Heart right ventricle (tissue), 16 donors: ENCODE measurements at regions not wholly inside any gene's neighbourhood (a gene's known extent, or its start where the extent isn't known, plus 50 kb on each side); places are given as distances from the start of the nearest gene placed in this dataset.

ENCODE experiments used
- ATAC-seq, 8 donors: fragments of 200-7000 bp; cut with Tn5 transposase; one replicate each; pipeline ENCODE4 v1.9.1; 2020; ENCODE audit warnings: mild to moderate bottlenecking in 8 of 8, moderate library complexity in 8 of 8, moderate number of reproducible peaks in 1 of 8
- DNase-seq, 2 donors: peaks; one replicate each; pipeline ENCODE4 v3.0.0-alpha.2; 2020
- H3K27ac ChIP-seq, 10 donors: fragments of 200-600 bp; sonication (generic) in 2 of 10; one replicate each; pipeline versions ENCODE4 v1.5.0 to v1.8.0; 2020 to 2022; ENCODE audit warnings: mild to moderate bottlenecking in 3 of 10
- H3K27me3 ChIP-seq, 7 donors: fragments of 200-600 bp; one replicate each; pipeline ENCODE4 v1.8.0; 2021 to 2022; ENCODE audit warnings: mild to moderate bottlenecking in 2 of 7
- H3K36me3 ChIP-seq, 9 donors: fragments of 200-600 bp; sonication (generic) in 1 of 9; one replicate each; pipeline versions ENCODE4 v1.5.0 to v1.8.0; 2020 to 2022; ENCODE audit warnings: mild to moderate bottlenecking in 2 of 9
- H3K4me1 ChIP-seq, 9 donors: fragments of 200-600 bp; sonication (generic) in 1 of 9; one replicate each; pipeline versions ENCODE4 v1.5.0 to v1.8.0; 2020 to 2022; ENCODE audit warnings: mild to moderate bottlenecking in 4 of 9
- H3K4me3 ChIP-seq, 10 donors: fragments of 200-600 bp; sonication (generic) in 2 of 10; one replicate each; pipeline versions ENCODE4 v1.5.0 to v1.8.0; 2020 to 2022; ENCODE audit warnings: mild to moderate bottlenecking in 7 of 10, moderate library complexity in 2 of 10
- H3K9me3 ChIP-seq, 11 donors: fragments of 200-600 bp in 10 of 11; sonication (generic) in 2 of 11; one replicate each; pipeline versions ENCODE4 v1.5.0 to v1.8.0; 2013 to 2022; ENCODE audit warnings: mild to moderate bottlenecking in 2 of 11, control low read depth in 1 of 11, moderate library complexity in 1 of 11
- CTCF ChIP-seq, 9 donors: fragments of 200-600 bp; sonication (generic) in 2 of 9; IDR thresholded peaks; one replicate each; pipeline versions ENCODE4 v1.5.0 to v1.8.0; 2021 to 2022; ENCODE audit warnings: antibody characterized with exemption in 9 of 9, mild to moderate bottlenecking in 5 of 9, moderate library complexity in 1 of 9
- WGBS, 2 donors: extraction: QIAGEN DNeasy Blood & Tissue Kit; methylation state at CpG; one replicate each; pipeline ENCODE4 v1.1.7; 2013; ENCODE audit warnings: inconsistent platforms in 1 of 2; 5-methylcytosine and 5-hydroxymethylcytosine counted together
- intact Hi-C, 10 donors: fragments of 100-400 bp; cut with DNase I; formaldehyde crosslinking; loops; one replicate each; pipeline versions ENCODE4 v1.11.1 to v1.14.2; 2022
- donor health status: Arrhythmogenic right ventricular cardiomyopathy.
- donor health status: ischemic (EF 13 %, LVEDD 7.1; RV severe dilation, severe dysfunction).
- donor health status: healthy with polysubstance abuse.
- donor health status: DM: no; HTN: yes; CAD: no.
- donor health status: DM: no; HTN: no; CAD: no.
- donor health status: ischemic (EF 25% LVEDD 6.9; RV normal size, moderate dysfunction).
- donor health status: ischemic (EF 25% LVEDD 5.7; RV mildly dilated, moderate dysfunction).
- donor health status: healthy.
- donor health status: DM: yes; HTN: yes; CAD: no.
- donor health status: Ischemic cardiomyopathy.
- donor health status: ischemic (EF 35%, LVEDD 5.7; RV mildly dilated, moderate dysfunction).
- donor health status: nonischemic (EF 11% LVEDD 7.7; RV severe dilation, severe dysfunction).
- donor health status: DM: yes; HTN: yes; CAD: no.
- donor health status: PGD.
- donor health status: ischemic (EF 29% LVEDD 5.4; RV normal size, mild dysfunction).
- donor health status: nonischemic (EF 23%, LVEDD 6.1; RV moderate dilation, normal function).

DNA sequence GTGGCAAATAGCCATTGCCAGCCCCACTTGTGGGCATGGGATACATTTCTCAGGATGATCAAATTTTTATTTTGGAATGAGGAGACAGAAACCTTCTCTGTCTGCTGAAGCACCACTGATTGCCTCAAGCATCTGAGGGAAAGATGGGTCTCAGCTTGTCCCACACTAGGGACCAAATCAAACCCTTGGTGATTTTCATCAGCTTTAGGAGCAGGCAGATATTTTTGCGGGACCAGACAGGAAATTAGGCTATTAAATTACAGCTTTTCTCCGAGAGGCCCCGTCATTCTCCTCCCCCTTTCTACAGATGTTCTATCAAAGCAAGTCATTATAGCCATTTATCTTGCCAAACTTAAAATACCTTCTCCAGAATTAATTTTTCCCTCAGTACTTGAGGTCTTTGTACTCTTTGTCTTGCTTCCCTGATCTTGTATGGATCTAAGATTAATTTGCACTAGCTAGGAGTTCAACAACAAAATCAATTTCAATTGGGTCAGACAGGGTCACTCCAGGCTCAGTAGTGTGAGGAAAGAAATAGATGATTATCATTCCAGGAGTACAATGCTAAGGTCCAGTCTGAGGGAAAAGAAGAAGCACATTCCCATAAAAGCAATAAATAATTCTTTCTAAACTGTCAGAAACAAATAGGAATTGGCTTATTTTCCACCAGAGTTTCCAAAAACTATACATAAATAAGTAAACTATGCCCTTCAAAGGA is 818.1 kb upstream of the SOX11 start:
- Histone ChIP-seq H3K36me3 (no peaks in the 10 kb centered on the region), H3K27ac (no peak overlapping the region), H3K4me3 (no peak overlapping the region), H3K4me1 (no peaks in the 10 kb centered on the region), H3K27me3 (no peaks in the 10 kb centered on the region), H3K9me3 (no peaks in the 10 kb centered on the region)
- no peak for DNase-seq
- ATAC-seq = no peak
- intact Hi-C loops = no loop called here
- no peak for TF ChIP-seq CTCF (IDR thresholded peaks at IDR 0.05)
- WGBS, 2 donors = 38 to 59% methylated on average over 3 of the region's 3 CpGs

DNA sequence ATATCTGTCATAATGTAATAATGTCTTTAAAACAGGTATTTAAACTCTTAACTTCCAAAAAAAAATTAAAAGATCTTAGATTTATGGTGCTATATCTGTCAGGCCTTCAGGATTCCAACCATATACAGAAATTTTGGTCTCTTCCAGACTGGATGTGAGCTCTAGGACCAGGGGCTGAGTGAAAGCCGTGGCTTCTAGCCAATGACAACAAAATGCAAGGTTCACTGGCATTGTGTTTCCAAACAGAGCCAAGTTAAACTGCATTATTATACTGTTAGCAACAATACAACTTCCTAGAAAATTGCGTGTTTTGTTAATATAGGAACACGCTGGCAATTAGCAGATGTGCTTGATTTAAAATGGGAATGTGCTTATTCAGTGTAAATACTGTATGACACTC is 809.8 kb upstream of the SOX11 start:
- DNase-seq = no peak
- intact Hi-C loops = no loop called here
- no peaks in the 10 kb centered on the region for H3K36me3 ChIP-seq
- H3K27me3 ChIP-seq = peaks cover 0 to 6% (median 0%) of the 10 kb centered on the region in 7 donors
- no peak for ATAC-seq
- H3K4me1 ChIP-seq = no peaks in the 10 kb centered on the region
- WGBS, 2 donors = 60 to 62% methylated on average over 3 of the region's 3 CpGs
- H3K27ac ChIP-seq = no peak overlapping the region
- peaks cover 0 to 11% (median 0%) of the 10 kb centered on the region in 11 donors for H3K9me3 ChIP-seq
- H3K4me3 ChIP-seq = no peak overlapping the region
- TF ChIP-seq CTCF (IDR thresholded peaks at IDR 0.05) = no peak

- no peak overlapping the region for H3K4me3 ChIP-seq
- no peaks in the 10 kb centered on the region for H3K4me1 ChIP-seq
- no peaks in the 10 kb centered on the region for H3K36me3 ChIP-seq
- ATAC-seq = no peak
- H3K27ac ChIP-seq = no peak overlapping the region
- intact Hi-C loops = no loop called here
- H3K9me3 ChIP-seq = peaks cover 0 to 11% (median 0%) of the 10 kb centered on the region in 11 donors
- WGBS, 2 donors = 74 to 76% methylated on average over 8 of the region's 8 CpGs
- no peak for DNase-seq
- peaks cover 0 to 6% (median 0%) of the 10 kb centered on the region in 7 donors for H3K27me3 ChIP-seq
- no peak for TF ChIP-seq CTCF (IDR thresholded peaks at IDR 0.05)
These were observed 809.2 kb upstream of the SOX11 start for GRCh38 chr2:4882941-4883340.

GRCh38 chr2:4883375-4883774 is 808.8 kb upstream of the SOX11 start:
- no peak for DNase-seq
- Histone ChIP-seq H3K9me3 (peaks cover 0 to 11% (median 0%) of the 10 kb centered on the region in 11 donors), H3K27me3 (peaks cover 0 to 6% (median 0%) of the 10 kb centered on the region in 7 donors), H3K4me1 (no peaks in the 10 kb centered on the region), H3K4me3 (no peak overlapping the region), H3K36me3 (no peaks in the 10 kb centered on the region), H3K27ac (no peak overlapping the region)
- intact Hi-C loops = no loop called here
- ATAC-seq = peak in 1 of 8 donors; percentile 18
- 88% methylated on average over 17 of the region's 17 CpGs for WGBS, 2 donors
- no peak for TF ChIP-seq CTCF (IDR thresholded peaks at IDR 0.05)
